ENCODE measurements at regions not wholly inside any gene's neighbourhood (a gene's known extent, or its start where the extent isn't known, plus 50 kb on each side); places are given as distances from the start of the nearest gene placed in this dataset.

DNA sequence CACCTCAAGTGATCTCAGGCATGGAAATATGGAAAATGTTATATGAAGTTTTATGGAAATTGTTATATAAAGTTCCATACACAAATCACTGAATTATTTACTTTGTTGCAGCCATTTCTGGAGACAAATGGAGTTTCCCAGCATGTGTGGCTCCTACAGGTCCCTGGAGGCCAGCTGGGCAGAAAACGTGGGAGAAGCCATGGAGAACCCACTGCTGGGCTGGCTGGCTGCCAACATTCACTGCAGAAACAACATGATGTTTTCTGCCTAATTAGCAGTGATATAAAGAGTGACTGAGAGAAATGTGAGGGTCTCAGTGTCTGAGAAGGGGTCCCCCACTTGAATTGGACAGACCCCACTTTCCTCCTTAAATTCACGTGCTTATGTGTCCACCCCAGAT is 208.8 kb upstream of the IRX2 start:
- H3K36me3 ChIP-seq (ENCODE audit: control insufficient read depth in 2 of 2, insufficient read depth in 2 of 2, low read length in 1 of 2): no peaks in the 10 kb centered on the region
- H2AFZ ChIP-seq (ENCODE audit: control insufficient read depth, low read depth, low read length): no peak overlapping the region
- H4K20me1 ChIP-seq (ENCODE audit: control insufficient read depth, insufficient read depth): no peaks in the 10 kb centered on the region
- no peak overlapping the region for H3K4me3 ChIP-seq
- H3K9me3 ChIP-seq (replicated peaks; ENCODE audit: control insufficient read depth, insufficient read depth, low read length): no peaks in the 10 kb centered on the region; the same call in 2 of the 3 replicates
- ChIA-PET RAD21 (ENCODE audit: unreplicated experiment) (no interaction called here), SMC1A (ENCODE audit: uncharacterized antibody, unreplicated experiment) (no interaction called here), POLR2A (no interaction called here), CTCF (no interaction called here)
- H3K27me3 ChIP-seq (replicated peaks in 1 of 2; ENCODE audit: control insufficient read depth in 2 of 2, insufficient read depth in 2 of 2, low read length in 1 of 2): no peaks in the 10 kb centered on the region
- FAIRE-seq (no peak), DNase-seq (ENCODE audit: low read depth, low spot score) (no peak), ATAC-seq (no peak)
- WGBS (ENCODE audit: insufficient coverage, insufficient replicate concordance, low lambda C conversion rate, missing lambda C conversion rate): 0% methylated on average over 2 of the region's 2 CpGs
- BruUV-seq (replicated peaks): no TSS peak
- intact Hi-C loops (cut with micrococcal nuclease; ENCODE audit: unreplicated experiment) (no loop called here), in situ Hi-C loops (cut with MboI) (no loop called here)
- no peak overlapping the region for H3K9ac ChIP-seq (ENCODE audit: control insufficient read depth, insufficient read depth, low read length)
- H3K4me1 ChIP-seq (ENCODE audit: control insufficient read depth, insufficient read depth, low read length): no peaks in the 10 kb centered on the region
- no peaks in the 10 kb centered on the region for H3K79me2 ChIP-seq (ENCODE audit: control insufficient read depth, insufficient read depth, low read length)
- TF ChIP-seq BCL11A (IDR thresholded peaks at IDR 0.05; ENCODE audit: low read depth, low read length) (no peak), RUNX3 (IDR thresholded peaks at IDR 0.05; ENCODE audit: low read length) (no peak), ZNF217 (IDR thresholded peaks at IDR 0.05) (no peak), ZNF384 (IDR thresholded peaks at IDR 0.05; ENCODE audit: borderline replicate concordance, low read depth, low read length) (no peak), NR2C2 (IDR thresholded peaks at IDR 0.05; ENCODE audit: borderline replicate concordance, control insufficient read depth, insufficient read length, low read depth) (no peak), NFIC (IDR thresholded peaks at IDR 0.05; ENCODE audit: low read depth, low read length) (no peak)
- no peak overlapping the region for H3K27ac ChIP-seq (ENCODE audit: control insufficient read depth, insufficient read depth)
- H3K4me2 ChIP-seq (ENCODE audit: control insufficient read depth, insufficient read depth): no peak overlapping the region

DNA sequence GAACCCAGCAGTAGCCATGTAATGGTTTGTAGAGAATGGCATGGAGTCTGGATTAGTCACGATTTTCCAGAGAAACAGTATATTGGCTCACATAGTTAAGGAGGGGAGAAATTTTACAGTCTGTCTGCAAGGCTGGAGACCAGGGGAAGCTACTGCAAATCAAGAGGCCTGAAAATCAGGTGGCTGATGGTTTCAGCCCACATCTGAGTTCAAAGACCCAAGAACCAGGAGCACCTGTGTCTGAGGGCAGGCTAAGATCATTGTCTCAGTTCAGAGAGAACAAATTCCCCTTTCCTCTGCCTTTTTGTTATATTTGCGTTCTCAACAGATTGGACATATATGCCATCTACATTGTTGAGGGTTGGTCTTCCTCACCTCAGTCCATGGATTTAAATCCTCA is 207.5 kb upstream of the IRX2 start:
- H3K9me3 ChIP-seq (replicated peaks; ENCODE audit: control insufficient read depth, insufficient read depth, low read length): no peaks in the 10 kb centered on the region; the same call in 2 of the 3 replicates
- POLR2A ChIA-PET: no interaction called here
- H3K27ac ChIP-seq (ENCODE audit: control insufficient read depth, insufficient read depth): no peak overlapping the region
- BruUV-seq (replicated peaks): no TSS peak
- no peak overlapping the region for H2AFZ ChIP-seq (ENCODE audit: control insufficient read depth, low read depth, low read length)
- CTCF ChIA-PET: no interaction called here
- no peak overlapping the region for H3K9ac ChIP-seq (ENCODE audit: control insufficient read depth, insufficient read depth, low read length)
- no peaks in the 10 kb centered on the region for H3K36me3 ChIP-seq (ENCODE audit: control insufficient read depth in 2 of 2, insufficient read depth in 2 of 2, low read length in 1 of 2)
- 46% methylated on average over 2 of the region's 2 CpGs for WGBS (ENCODE audit: insufficient coverage, insufficient replicate concordance, low lambda C conversion rate, missing lambda C conversion rate)
- RAD21 ChIA-PET (ENCODE audit: unreplicated experiment): no interaction called here
- FAIRE-seq (no peak), DNase-seq (ENCODE audit: low read depth, low spot score) (no peak), ATAC-seq (no peak)
- no peaks in the 10 kb centered on the region for H3K27me3 ChIP-seq (replicated peaks in 1 of 2; ENCODE audit: control insufficient read depth in 2 of 2, insufficient read depth in 2 of 2, low read length in 1 of 2)
- H3K4me2 ChIP-seq (ENCODE audit: control insufficient read depth, insufficient read depth): no peak overlapping the region
- in situ Hi-C loops (cut with MboI): no loop called here
- intact Hi-C loops (cut with micrococcal nuclease; ENCODE audit: unreplicated experiment): no loop called here
- SMC1A ChIA-PET (ENCODE audit: uncharacterized antibody, unreplicated experiment): no interaction called here
- H3K4me1 ChIP-seq (ENCODE audit: control insufficient read depth, insufficient read depth, low read length): no peaks in the 10 kb centered on the region
- H3K79me2 ChIP-seq (ENCODE audit: control insufficient read depth, insufficient read depth, low read length): no peaks in the 10 kb centered on the region
- H4K20me1 ChIP-seq (ENCODE audit: control insufficient read depth, insufficient read depth): no peaks in the 10 kb centered on the region
- no peak overlapping the region for H3K4me3 ChIP-seq
- no peak for TF ChIP-seq POU2F2 (IDR thresholded peaks at IDR 0.05; ENCODE audit: borderline replicate concordance, low read depth, low read length)
- TF ChIP-seq, protein P1, sequence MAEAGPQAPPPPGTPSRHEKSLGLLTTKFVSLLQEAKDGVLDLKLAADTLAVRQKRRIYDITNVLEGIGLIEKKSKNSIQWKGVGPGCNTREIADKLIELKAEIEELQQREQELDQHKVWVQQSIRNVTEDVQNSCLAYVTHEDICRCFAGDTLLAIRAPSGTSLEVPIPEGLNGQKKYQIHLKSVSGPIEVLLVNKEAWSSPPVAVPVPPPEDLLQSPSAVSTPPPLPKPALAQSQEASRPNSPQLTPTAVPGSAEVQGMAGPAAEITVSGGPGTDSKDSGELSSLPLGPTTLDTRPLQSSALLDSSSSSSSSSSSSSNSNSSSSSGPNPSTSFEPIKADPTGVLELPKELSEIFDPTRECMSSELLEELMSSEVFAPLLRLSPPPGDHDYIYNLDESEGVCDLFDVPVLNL (IDR thresholded peaks at IDR 0.05; ENCODE audit: low read depth, low read length): no peak
- no peak for TF ChIP-seq CREB1 (IDR thresholded peaks at IDR 0.05; ENCODE audit: low read depth)
- no peak for TF ChIP-seq SMARCA5 (IDR thresholded peaks at IDR 0.05)
- TF ChIP-seq TAF1 (IDR thresholded peaks at IDR 0.05; ENCODE audit: borderline replicate concordance, low read depth, low read length): no peak
- TF ChIP-seq RAD21 (IDR thresholded peaks at IDR 0.05; ENCODE audit: insufficient read depth, low read depth, low read length): no peak
- no peak for TF ChIP-seq NR2C1 (IDR thresholded peaks at IDR 0.05)
- no peak for TF ChIP-seq SMAD1 (IDR thresholded peaks at IDR 0.05; ENCODE audit: low read depth, partially characterized antibody)
- TF ChIP-seq, protein P2, sequence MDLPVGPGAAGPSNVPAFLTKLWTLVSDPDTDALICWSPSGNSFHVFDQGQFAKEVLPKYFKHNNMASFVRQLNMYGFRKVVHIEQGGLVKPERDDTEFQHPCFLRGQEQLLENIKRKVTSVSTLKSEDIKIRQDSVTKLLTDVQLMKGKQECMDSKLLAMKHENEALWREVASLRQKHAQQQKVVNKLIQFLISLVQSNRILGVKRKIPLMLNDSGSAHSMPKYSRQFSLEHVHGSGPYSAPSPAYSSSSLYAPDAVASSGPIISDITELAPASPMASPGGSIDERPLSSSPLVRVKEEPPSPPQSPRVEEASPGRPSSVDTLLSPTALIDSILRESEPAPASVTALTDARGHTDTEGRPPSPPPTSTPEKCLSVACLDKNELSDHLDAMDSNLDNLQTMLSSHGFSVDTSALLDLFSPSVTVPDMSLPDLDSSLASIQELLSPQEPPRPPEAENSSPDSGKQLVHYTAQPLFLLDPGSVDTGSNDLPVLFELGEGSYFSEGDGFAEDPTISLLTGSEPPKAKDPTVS (IDR thresholded peaks at IDR 0.05; ENCODE audit: low read depth, low read length): no peak
- no peak for TF ChIP-seq MXI1 (IDR thresholded peaks at IDR 0.05; ENCODE audit: low read depth, low read length)
